OCI-LY7 (cell line): ENCODE measurements at regions not wholly inside any gene's neighbourhood (a gene's known extent, or its start where the extent isn't known, plus 50 kb on each side); places are given as distances from the start of the nearest gene placed in this dataset.
"Not testable (repeated sequence)": the region's sequence is repeated elsewhere in the genome, so short reads cannot be mapped to it uniquely, and the experiment has no call there.

Source experiments
- BruUV-seq: library from RNA; stranded (reverse); fragments of 400-500 nt; replicated peaks from 2 replicates; lab custom pipeline; 2021; lab: Mats Ljungman, UMichigan
- CTCF ChIA-PET: fragments of 300-600 bp; sonication (Branson Sonifier 250); formaldehyde crosslinking; loops from one replicate; lab custom pipeline; 2022; ENCODE audit warnings: antibody characterized with exemption; ENCODE audit not compliant: unreplicated experiment; lab: Charles Lee
- POLR2A ChIA-PET: fragments of 300-600 bp; sonication (Branson Sonifier 250); formaldehyde crosslinking; loops from one replicate; lab custom pipeline; 2022; ENCODE audit warnings: antibody characterized with exemption; lab: Charles Lee
- DNase-seq: peaks from one replicate; pipeline ENCODE4 v3.0.0-alpha.2; 2015; ENCODE audit warnings: low spot score
- H2AFZ ChIP-seq: fragments of 200-600 bp; sonication (generic), shearing (Covaris generic); 2 replicates; pipeline ENCODE4 v1.6.1; 2014; ENCODE audit warnings: mild to moderate bottlenecking, antibody characterized with exemption, low read length, moderate library complexity
- H3K27ac ChIP-seq: fragments of 200-600 bp; sonication (generic); 2 replicates; pipeline ENCODE4 v1.5.1; 2014; ENCODE audit warnings: mixed run types, low read depth, mild to moderate bottlenecking, moderate library complexity, low read length, inconsistent platforms; ENCODE audit not compliant: poor library complexity, severe bottlenecking
- H3K36me3 ChIP-seq: fragments of 200-600 bp; sonication (generic); 2 replicates; pipeline ENCODE4 v1.6.1; 2014; ENCODE audit warnings: mild to moderate bottlenecking, antibody characterized with exemption, low read length, moderate library complexity, mixed read lengths; ENCODE audit not compliant: insufficient read depth
- H3K4me1 ChIP-seq: fragments of 200-600 bp; sonication (generic); 2 replicates; pipeline ENCODE4 v1.5.1; 2014; ENCODE audit warnings: mild to moderate bottlenecking, low read length; ENCODE audit not compliant: insufficient read depth, poor library complexity, severe bottlenecking
- H3K4me2 ChIP-seq: fragments of 200-600 bp; sonication (generic); 2 replicates; pipeline ENCODE4 v1.6.1; 2014; ENCODE audit warnings: mild to moderate bottlenecking, low read length
- H3K4me3 ChIP-seq: fragments of 200-600 bp; sonication (generic); 2 replicates; pipeline ENCODE4 v1.5.1; 2014; ENCODE audit warnings: mild to moderate bottlenecking, low read depth, low read length; ENCODE audit not compliant: poor library complexity, severe bottlenecking
- H3K79me2 ChIP-seq: fragments of 200-600 bp; sonication (generic); 2 replicates; pipeline ENCODE4 v1.6.1; 2016; ENCODE audit warnings: low read depth, mild to moderate bottlenecking, low read length, moderate library complexity, mixed read lengths; ENCODE audit not compliant: insufficient read depth
- H3K9me2 ChIP-seq: fragments of 200-600 bp; sonication (generic); 2 replicates; pipeline ENCODE4 v1.6.1; 2016; ENCODE audit warnings: mild to moderate bottlenecking, low read length, mixed read lengths; ENCODE audit not compliant: insufficient read depth
- H3K9me3 ChIP-seq: fragments of 200-600 bp; sonication (generic); 2 replicates; pipeline ENCODE4 v1.6.1; 2014; ENCODE audit warnings: mild to moderate bottlenecking, mixed run types, low read length, mixed read lengths
- H4K20me1 ChIP-seq: fragments of 200-600 bp; sonication (generic); 2 replicates; pipeline ENCODE4 v1.6.1; 2014; ENCODE audit warnings: mild to moderate bottlenecking, antibody characterized with exemption, low read length, moderate library complexity, mixed read lengths; ENCODE audit not compliant: insufficient read depth
- EZH2phosphoT487 ChIP-seq: fragments of 200-600 bp; sonication (generic); IDR thresholded peaks from 2 replicates; pipeline ENCODE4 v1.6.1; 2018; ENCODE audit warnings: low read depth, borderline replicate concordance, mild to moderate bottlenecking, mixed run types, antibody characterized with exemption, low read length, moderate library complexity, mixed read lengths
- intact Hi-C: fragments of 100-400 bp; cut with micrococcal nuclease; formaldehyde crosslinking; loops from one replicate; pipeline ENCODE4 v1.10.0; 2022; ENCODE audit not compliant: unreplicated experiment
- TF ChIP-seq, protein P1 (sequence below): fragments of 200-600 bp; sonication (generic); conservative IDR thresholded peaks from 2 replicates; pipeline ENCODE4 v1.5.1; 2014; ENCODE audit warnings: mild to moderate bottlenecking, antibody characterized with exemption, low read length, moderate library complexity, mixed read lengths

- intact Hi-C loops, H3K4me3 ChIP-seq, H2AFZ ChIP-seq, H3K9me2 ChIP-seq, H3K79me2 ChIP-seq, H3K27ac ChIP-seq, H3K4me2 ChIP-seq, H3K36me3 ChIP-seq, H3K4me1 ChIP-seq, H3K9me3 ChIP-seq, DNase-seq, H4K20me1 ChIP-seq, CTCF ChIA-PET, BruUV-seq: not testable (repeated sequence)
- POLR2A ChIA-PET, result interaction anchor here (0.6 kb wide), 1 partner anchor 111 kb away, joined by 3 read pairs; no protein-coding TSS in a partner anchor
Measured at GRCh38 chr3:143175940-143176894, 56.6 kb downstream of the CHST2 start.

GRCh38 chr3:143177965-143178364 lies 58.4 kb downstream of the CHST2 start:
- DNase-seq, intact Hi-C loops, H3K4me3 ChIP-seq, BruUV-seq, CTCF ChIA-PET, H3K36me3 ChIP-seq, H3K4me2 ChIP-seq, H3K9me2 ChIP-seq, H3K9me3 ChIP-seq, H3K79me2 ChIP-seq, H3K27ac ChIP-seq, H4K20me1 ChIP-seq, H2AFZ ChIP-seq, H3K4me1 ChIP-seq: not testable (repeated sequence)
- POLR2A ChIA-PET, result interaction anchor here (0.6 to 0.7 kb wide), 6 partner anchors 46 to 630 kb away, joined by 3 to 4 read pairs (median 3); no protein-coding TSS in a partner anchor

DNA sequence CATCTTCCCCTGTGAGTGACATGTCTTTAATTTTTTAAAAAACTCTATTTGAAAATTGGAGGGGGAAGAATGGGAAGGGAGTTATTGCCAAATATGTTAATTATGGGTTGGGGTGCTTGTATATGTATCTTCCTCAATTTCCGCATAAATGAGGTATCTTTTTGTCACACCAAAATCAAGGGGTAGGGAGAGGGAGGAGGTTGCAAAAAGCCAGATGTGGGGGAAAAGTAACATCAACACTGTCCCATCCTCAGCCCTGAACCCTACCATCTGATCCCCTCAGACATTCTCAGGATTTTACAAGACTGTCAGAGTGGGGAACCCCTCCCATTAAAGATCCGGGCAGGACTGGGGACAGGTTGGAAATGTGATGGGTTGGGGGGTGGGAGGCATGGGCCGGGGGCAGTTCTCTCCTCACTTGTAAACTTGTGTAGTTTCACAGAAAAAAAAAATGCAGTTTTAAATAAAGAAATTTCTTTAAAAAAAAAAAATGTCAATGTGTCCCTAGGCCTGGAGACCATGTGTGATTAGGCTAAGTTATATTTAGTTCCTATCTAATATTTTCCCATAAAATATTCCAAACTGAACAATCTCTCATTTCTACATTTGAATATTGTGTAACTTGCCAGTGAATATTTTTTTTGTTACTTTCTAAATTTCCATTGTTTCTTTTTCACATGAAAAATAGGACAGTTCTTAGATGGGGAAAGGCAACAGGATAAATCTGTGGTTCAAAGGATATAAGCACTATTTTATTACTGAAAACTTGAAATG lies 59.4 kb downstream of the CHST2 start:
- H3K4me2 ChIP-seq, BruUV-seq, intact Hi-C loops, H2AFZ ChIP-seq, H3K4me3 ChIP-seq, H3K9me2 ChIP-seq, H3K79me2 ChIP-seq, H3K9me3 ChIP-seq, H3K36me3 ChIP-seq, H3K4me1 ChIP-seq, H4K20me1 ChIP-seq, DNase-seq, H3K27ac ChIP-seq, CTCF ChIA-PET: not testable (repeated sequence)
- POLR2A ChIA-PET, result interaction anchor here (0.7 kb wide), 1 partner anchor 631 kb away, joined by 4 read pairs; no protein-coding TSS in a partner anchor

GRCh38 chr3:143179603-143180002 lies 60.0 kb downstream of the CHST2 start:
- H3K79me2 ChIP-seq, result no peaks in the 10 kb centered on the region
- intact Hi-C loops, result no loop called here
- POLR2A ChIA-PET, result no interaction called here

DNA sequence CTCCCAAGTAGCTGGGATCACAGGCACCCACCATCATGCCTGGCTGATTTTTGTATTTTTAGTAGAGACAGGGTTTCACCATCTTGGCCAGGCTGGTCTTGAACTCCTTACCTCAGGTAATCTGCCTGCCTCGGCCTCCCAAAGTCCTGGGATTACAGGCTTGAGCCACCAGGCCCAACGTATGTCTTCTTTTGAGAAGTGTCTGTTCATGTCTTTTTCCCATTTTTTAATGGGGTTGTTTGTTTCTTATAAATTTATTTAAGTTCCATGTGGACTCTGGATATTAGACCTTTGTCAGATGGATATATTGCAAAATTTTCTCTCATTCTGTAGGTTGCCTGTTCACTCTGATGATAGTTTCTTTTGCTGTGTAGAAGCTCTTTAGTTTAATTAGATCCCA lies 61.3 kb downstream of the CHST2 start:
- intact Hi-C loops, result not testable (repeated sequence)

More at GRCh38 chr3:143179603-143180002, 60.0 kb downstream of the CHST2 start:
- no peaks in the 10 kb centered on the region for H4K20me1 ChIP-seq
- no peaks in the 10 kb centered on the region for H3K36me3 ChIP-seq
- no peaks in the 10 kb centered on the region for H3K9me3 ChIP-seq
- no peaks in the 10 kb centered on the region for H3K9me2 ChIP-seq
- no peaks in the 10 kb centered on the region for H3K4me1 ChIP-seq
- BruUV-seq, result no TSS peak
- no peak for DNase-seq
- TF ChIP-seq EZH2phosphoT487, result no peak
- TF ChIP-seq, protein P1, sequence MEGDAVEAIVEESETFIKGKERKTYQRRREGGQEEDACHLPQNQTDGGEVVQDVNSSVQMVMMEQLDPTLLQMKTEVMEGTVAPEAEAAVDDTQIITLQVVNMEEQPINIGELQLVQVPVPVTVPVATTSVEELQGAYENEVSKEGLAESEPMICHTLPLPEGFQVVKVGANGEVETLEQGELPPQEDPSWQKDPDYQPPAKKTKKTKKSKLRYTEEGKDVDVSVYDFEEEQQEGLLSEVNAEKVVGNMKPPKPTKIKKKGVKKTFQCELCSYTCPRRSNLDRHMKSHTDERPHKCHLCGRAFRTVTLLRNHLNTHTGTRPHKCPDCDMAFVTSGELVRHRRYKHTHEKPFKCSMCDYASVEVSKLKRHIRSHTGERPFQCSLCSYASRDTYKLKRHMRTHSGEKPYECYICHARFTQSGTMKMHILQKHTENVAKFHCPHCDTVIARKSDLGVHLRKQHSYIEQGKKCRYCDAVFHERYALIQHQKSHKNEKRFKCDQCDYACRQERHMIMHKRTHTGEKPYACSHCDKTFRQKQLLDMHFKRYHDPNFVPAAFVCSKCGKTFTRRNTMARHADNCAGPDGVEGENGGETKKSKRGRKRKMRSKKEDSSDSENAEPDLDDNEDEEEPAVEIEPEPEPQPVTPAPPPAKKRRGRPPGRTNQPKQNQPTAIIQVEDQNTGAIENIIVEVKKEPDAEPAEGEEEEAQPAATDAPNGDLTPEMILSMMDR, result no peak
- H3K27ac ChIP-seq, result no peak overlapping the region
- CTCF ChIA-PET, result no interaction called here
- no peak overlapping the region for H2AFZ ChIP-seq
- H3K4me3 ChIP-seq, result no peak overlapping the region
- H3K4me2 ChIP-seq, result no peak overlapping the region

More for the DNA sequence above, 61.3 kb downstream of the CHST2 start:
- H3K4me1 ChIP-seq, CTCF ChIA-PET, H3K9me2 ChIP-seq, H2AFZ ChIP-seq, H3K4me2 ChIP-seq, H3K27ac ChIP-seq, BruUV-seq, POLR2A ChIA-PET, H4K20me1 ChIP-seq, H3K79me2 ChIP-seq, H3K4me3 ChIP-seq, DNase-seq, H3K36me3 ChIP-seq, H3K9me3 ChIP-seq: not testable (repeated sequence)
